ES-I3 (cell line): ENCODE measurements at regions not wholly inside any gene's neighbourhood (a gene's known extent, or its start where the extent isn't known, plus 50 kb on each side); places are given as distances from the start of the nearest gene placed in this dataset.
A peak's percentile ranks its signal among the peaks of the same experiment; 100 is the strongest.
"Not testable (repeated sequence)": the region's sequence is repeated elsewhere in the genome, so short reads cannot be mapped to it uniquely, and the experiment has no call there.

Experiments used
- H3K36me3 ChIP-seq: 2 replicates; pipeline ENCODE4 v1.6.1; 2013; ENCODE audit warnings: mild to moderate bottlenecking, low read length, control low read depth, moderate library complexity; ENCODE audit not compliant: insufficient read depth
- H3K4me1 ChIP-seq: 2 replicates; pipeline ENCODE4 v1.6.1; 2013; ENCODE audit warnings: mild to moderate bottlenecking, control low read depth, low read length; ENCODE audit not compliant: insufficient read depth
- H3K9ac ChIP-seq: 2 replicates; pipeline ENCODE4 v1.6.1; 2013; ENCODE audit warnings: low read depth, mild to moderate bottlenecking, low read length, moderate library complexity
- H3K9me3 ChIP-seq: 2 replicates; pipeline ENCODE4 v1.6.1; 2013; ENCODE audit warnings: mild to moderate bottlenecking, low read length, moderate library complexity; ENCODE audit not compliant: control insufficient read depth, insufficient read depth

GRCh38 chr20:47982574-47983360 is 197.5 kb upstream of the SULF2 start:
- Histone ChIP-seq H3K9me3 (no peaks in the 10 kb centered on the region), H3K4me1 (peaks cover 6% of the 10 kb centered on the region; the same call in 1 of the 2 replicates), H3K9ac (no peak overlapping the region), H3K36me3 (no peaks in the 10 kb centered on the region)

GRCh38 chr20:47981222-47981621 is 195.9 kb upstream of the SULF2 start:
- Histone ChIP-seq H3K36me3 (no peaks in the 10 kb centered on the region), H3K9ac (no peak overlapping the region), H3K4me1 (peaks cover 6% of the 10 kb centered on the region; the same call in 1 of the 2 replicates), H3K9me3 (no peaks in the 10 kb centered on the region)

DNA sequence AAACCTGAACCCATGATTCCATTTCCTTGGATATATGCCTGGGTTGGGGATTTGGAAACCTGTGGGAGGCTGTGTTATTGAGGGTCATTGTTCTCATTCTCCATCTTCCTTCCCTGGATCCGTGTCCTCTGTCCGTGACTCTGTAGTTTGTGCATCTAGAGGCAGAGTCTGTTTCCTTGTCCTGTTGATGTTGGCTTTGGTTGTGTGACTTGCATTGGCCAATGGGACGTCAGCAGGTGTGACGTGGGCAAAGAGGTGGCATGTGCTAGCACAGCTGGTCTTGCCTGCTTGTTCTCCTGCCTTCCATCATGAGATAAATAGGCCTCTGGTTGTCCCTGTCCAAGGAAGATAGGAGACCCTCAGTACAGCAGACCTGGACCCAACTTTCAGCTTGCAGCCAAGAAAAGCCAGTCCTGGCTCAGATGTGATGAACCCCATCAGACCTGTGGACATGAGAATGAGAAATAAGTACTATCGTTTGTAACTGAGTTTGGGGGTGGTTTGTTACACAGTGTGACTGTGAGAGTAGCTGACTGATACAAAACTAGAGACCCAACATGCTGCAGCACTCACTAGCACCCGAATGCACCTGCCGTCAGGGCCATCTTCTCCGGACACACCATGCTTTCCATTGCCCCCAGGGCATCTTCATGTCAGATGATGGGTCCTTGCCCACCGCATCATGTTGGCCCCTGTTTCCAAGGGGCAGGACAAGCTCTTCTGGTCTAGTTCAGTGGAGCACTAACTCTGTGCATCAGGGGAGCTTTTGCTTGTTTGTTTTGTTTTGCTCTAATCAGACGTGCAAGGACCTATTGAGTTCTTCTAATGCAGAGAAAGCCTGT is 195.3 kb upstream of the SULF2 start:
- peaks cover 6% of the 10 kb centered on the region; the same call in 1 of the 2 replicates for H3K4me1 ChIP-seq

GRCh38 chr20:47979361-47980095 is 194.2 kb upstream of the SULF2 start:
- H3K4me1 ChIP-seq, H3K9me3 ChIP-seq, H3K9ac ChIP-seq, H3K36me3 ChIP-seq: not testable (repeated sequence)

More for the DNA sequence above, 195.3 kb upstream of the SULF2 start:
- H3K9me3 ChIP-seq, result no peaks in the 10 kb centered on the region
- H3K9ac ChIP-seq, result no peak overlapping the region
- H3K36me3 ChIP-seq, result no peaks in the 10 kb centered on the region

DNA sequence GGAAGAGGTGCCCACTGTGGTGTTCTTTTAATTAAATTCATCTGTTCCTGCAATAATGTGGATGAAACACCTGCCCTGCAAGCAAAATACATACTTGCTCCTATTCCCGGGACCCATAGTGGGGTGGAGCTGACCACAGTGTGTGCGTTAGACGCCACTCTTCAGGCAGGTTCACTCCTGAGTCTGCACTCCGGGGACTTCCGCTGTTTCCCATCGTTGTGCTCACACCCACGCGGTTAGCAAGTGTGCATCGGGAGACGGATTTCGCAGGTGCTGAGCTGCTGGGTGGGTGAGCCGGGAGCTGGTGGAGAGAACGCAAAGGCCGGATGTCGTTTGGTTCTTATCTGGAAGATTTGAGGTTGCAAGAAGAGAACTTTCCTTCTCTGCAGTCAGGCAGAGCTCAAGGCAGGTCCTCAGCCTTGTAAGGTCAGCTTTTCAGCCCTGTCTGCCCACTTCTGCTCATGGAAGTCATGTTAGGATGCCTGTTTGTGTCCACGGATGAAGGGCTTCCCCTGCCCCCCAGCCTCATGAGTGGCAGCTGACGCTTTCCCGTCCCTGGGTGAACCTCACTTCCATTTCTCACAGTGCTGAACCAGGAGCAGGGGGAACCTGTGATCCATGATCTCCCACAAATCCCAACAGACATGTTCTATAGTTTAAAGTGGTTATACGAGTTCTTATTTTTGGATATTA is 193.3 kb upstream of the SULF2 start:
- H3K9ac ChIP-seq, H3K36me3 ChIP-seq, H3K9me3 ChIP-seq, H3K4me1 ChIP-seq: not testable (repeated sequence)

- H3K4me1 ChIP-seq, H3K36me3 ChIP-seq, H3K9ac ChIP-seq, H3K9me3 ChIP-seq: not testable (repeated sequence)
Observed at GRCh38 chr20:47977789-47978252, 192.5 kb upstream of the SULF2 start.

DNA sequence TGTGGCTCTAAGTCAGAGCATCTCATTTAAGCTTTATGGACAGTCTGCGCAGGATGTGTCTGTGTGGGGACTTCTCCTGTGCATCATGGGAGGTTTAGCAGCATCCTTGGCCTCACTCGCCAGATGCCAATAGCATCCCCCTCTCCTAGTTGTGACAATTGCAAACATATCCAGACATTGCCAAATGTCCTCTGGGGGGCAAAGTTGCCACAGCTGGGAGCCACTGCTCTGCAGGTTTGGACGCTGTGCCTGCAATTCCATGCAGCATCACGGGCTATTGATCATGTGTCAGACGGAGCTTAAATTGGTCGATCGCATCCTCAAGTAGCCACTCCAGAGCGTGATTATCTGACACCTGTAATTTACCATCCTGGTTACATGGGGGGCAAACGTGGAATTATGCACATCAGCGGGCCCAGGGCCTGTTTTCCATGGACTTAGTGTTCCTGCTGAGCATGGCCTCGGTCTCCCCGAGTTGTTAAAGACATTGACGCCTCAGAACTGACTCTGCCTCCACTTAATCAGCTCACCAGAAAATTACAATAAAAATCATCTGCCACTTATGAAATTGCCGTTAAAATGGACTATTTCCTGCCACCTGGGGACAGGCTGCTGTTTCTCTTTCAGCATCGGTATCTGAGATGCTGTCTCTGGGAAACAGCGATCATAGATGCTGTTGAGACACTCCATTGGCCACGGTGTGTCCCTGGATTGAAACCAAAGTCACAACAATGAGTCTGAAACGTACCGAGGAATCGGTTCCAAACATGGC is 191.9 kb upstream of the SULF2 start:
- H3K36me3 ChIP-seq, H3K9ac ChIP-seq, H3K9me3 ChIP-seq: not testable (repeated sequence)
- H3K4me1 ChIP-seq, result peaks cover 13% of the 10 kb centered on the region

GRCh38 chr20:47974234-47974878 is 189.1 kb upstream of the SULF2 start:
- Histone ChIP-seq H3K4me1 (peaks cover 39% of the 10 kb centered on the region), H3K9me3 (no peaks in the 10 kb centered on the region), H3K36me3 (no peaks in the 10 kb centered on the region), H3K9ac (no peak overlapping the region)

DNA sequence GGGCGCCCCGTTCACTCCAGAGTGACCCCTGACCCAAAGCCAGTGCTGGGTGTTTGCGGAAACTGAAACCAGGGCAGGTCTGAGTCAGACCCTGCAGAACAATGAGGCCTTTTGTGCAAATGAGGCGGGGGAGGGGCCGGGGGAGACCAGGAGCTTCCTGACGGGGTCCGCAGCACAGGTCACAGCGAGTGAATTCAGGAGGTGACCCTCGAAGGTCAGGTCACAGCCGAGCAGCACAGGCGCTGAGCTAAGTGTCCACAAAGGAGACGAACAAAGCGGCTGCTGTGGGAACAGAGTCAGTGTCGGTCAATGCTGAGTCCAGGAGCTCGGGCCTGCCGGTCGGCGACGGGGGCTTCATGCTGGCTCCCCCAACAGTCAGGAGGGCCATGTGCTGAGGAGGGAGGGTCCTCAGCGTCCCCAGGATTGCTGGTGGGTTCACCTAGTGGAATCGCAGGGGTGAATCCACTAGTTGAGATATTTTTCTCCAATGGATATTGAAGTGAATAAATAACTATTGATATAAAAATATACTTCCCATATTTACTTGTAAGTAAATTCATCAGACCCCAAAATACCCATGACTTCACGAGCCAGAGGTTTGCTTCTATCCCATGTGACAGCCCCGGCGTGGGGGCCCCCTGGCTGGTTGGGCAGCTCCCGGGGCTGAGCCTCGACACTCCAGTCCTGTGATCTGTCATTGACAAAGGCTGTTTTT is 188.4 kb upstream of the SULF2 start:
- peak overlapping the region; percentile 37 for H3K9ac ChIP-seq
- H3K4me1 ChIP-seq, result peaks cover 45% of the 10 kb centered on the region
- H3K9me3 ChIP-seq, result no peaks in the 10 kb centered on the region
- no peaks in the 10 kb centered on the region for H3K36me3 ChIP-seq

- no peaks in the 10 kb centered on the region for H3K9me3 ChIP-seq
Observed at GRCh38 chr20:47972916-47973309, 187.6 kb upstream of the SULF2 start.

DNA sequence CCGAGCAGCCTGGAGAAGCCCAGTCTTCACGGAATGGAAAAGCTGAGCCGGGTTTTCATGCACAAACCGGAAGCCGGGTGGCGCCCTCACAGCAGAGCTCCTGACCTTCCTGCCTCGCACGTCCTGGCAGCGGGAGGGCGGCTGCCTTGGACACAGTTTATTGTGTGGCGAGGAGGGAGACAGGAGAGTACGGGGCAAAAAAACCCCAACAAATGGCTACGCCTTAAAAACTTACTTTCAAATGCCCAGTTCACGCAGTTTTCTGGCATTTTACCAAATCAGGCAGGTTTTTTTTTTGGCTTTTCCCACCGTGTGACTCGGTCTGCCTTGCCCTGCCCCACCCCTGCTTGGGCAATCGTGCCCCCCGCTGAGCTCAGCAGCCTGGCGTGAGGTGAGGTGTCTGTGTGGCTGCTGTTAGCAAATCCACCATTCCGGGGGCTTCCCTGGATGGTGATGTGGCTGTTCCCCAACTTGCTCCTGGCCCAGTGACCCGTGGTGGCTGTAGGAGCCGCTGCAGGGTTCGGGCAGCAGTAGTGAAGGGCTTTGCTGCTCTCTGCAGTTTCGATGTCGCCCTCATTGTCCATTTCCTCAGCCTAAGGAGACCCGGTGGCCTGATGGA is 187.1 kb upstream of the SULF2 start:
- Histone ChIP-seq H3K4me1 (peaks cover 45% of the 10 kb centered on the region), H3K9ac (peak overlapping the region; percentile 35; the same call in 1 of the 2 replicates)
- H3K9me3 ChIP-seq, H3K36me3 ChIP-seq: not testable (repeated sequence)

More at GRCh38 chr20:47972916-47973309, 187.6 kb upstream of the SULF2 start:
- H3K36me3 ChIP-seq, result no peaks in the 10 kb centered on the region
- peak overlapping the region; percentile 35; the same call in 1 of the 2 replicates for H3K9ac ChIP-seq
- peaks cover 45% of the 10 kb centered on the region for H3K4me1 ChIP-seq
